Middle frontal gyrus (tissue), 1 donor: ENCODE measurements at regions not wholly inside any gene's neighbourhood (a gene's known extent, or its start where the extent isn't known, plus 50 kb on each side); places are given as distances from the start of the nearest gene placed in this dataset.

ENCODE experiments used
- DNase-seq: peaks from one replicate; pipeline ENCODE4 v3.0.0-alpha.2; 2015; ENCODE audit warnings: low spot score; ENCODE audit errors: extremely low spot score

GRCh38 chr1:38235705-38236104, 189.1 kb upstream of the POU3F1 start:
- no peak for DNase-seq

GRCh38 chr1:38231941-38232340, 185.3 kb upstream of the POU3F1 start:
- no peak for DNase-seq

DNA sequence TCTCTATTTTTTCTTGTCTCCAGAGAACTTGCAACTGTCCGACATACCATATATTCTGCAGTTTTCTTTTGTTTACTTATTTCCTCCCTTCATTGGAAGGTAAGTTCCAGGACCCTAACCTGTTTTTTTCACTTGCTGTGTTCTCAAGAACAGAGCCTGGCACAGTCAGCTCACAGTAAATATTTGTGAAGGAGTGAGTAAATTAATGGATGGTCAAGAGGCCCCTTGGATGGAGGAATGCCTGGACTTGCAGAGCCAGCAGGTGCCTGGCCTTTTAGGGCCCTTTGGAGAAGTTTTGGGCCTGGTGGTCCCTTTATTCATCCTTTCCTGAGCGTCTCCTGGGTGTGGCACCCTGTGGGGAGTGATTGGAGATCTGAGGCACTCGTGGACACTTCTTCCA, 182.1 kb upstream of the POU3F1 start:
- DNase-seq, result no peak

DNA sequence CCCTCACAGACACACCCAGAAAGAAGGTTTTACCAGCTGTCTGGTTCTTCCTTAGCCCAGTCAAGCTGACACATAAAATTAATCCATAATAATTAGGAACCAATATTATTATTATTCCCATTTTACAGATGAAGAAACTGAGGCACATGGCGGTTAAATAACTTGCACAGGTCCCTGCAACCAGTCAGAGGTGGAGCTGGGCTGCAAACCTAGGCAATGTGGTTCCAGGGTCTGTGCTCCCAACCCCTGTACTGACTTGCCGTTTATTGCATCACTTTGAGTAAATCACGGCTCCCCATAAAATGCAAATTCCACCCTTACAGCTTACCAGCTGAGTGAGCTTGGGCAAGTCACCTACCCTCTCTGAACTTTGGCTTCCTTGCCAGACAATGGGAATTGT, 179.2 kb upstream of the POU3F1 start:
- DNase-seq, result no peak

- DNase-seq, result no peak
Observed at GRCh38 chr1:38223391-38223790, 176.8 kb upstream of the POU3F1 start.

DNA sequence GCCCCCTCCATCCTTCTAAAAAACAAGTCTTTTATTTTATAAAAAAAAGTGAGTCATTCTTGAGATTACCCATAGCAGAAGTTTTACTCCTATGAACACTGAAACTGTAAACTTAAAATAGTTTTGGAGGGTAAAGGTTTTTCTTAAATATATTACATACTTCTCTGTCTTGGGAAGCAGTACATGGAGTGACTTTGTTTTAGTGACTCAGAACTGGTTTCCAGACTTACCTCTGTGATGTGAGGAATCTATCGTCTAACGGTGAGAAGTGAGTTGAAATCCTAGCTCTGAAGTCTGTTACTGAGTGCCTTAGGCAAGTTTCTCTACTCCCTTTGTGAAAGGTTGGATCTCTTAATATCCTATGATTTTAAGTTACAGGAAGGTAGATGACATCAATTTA, 176.3 kb upstream of the POU3F1 start:
- no peak for DNase-seq

DNA sequence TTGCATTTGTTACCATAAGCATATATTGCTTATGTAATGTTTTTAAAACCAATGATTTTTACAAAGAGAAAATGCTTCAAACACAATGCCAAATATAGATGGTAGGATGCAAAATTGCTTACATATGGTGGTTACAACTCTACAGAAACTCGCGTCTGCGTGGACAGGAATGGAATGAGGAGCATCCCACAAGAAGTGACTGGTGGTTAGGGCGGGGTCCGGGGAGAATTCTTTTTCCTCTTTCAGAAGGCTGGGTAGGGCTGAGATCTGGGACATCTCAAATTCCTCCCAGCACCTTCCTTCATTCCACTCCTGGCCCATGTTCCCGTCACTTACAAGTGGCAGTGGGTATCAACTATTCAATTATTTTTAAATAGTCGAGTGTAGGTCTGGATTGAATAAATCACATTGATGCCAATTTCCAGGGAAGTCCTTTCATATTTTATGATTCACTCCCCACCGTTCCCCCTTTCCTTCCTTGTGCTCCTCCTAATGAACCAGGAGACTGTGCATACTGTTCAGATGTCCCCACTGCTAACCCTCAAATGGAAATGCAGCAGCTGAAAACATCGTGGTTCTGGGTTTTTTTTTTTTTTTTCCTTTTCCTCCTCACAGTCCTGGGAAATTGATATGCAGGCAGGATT, 174.5 kb upstream of the POU3F1 start:
- no peak for DNase-seq

GRCh38 chr1:38217316-38217715, 170.7 kb upstream of the POU3F1 start:
- DNase-seq, result no peak

GRCh38 chr1:38213646-38214434, 167.2 kb upstream of the POU3F1 start:
- no peak for DNase-seq

DNA sequence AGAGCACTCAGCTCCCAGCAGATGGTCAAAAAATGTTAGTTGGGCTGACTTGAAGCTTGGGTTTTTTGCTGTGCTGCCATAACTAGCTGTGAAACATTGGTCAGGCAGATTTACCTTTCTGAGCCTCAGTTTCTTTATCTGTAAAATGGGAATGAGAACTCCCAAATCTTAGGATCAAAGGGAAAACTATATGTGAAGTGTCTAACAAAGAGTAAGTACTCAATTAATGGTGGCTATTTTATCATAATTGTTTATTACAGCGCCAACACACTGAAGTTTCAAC, 164.2 kb upstream of the POU3F1 start:
- DNase-seq, result no peak

GRCh38 chr1:38210021-38210894, 163.7 kb upstream of the POU3F1 start:
- no peak for DNase-seq

GRCh38 chr1:38208716-38209632, 162.4 kb upstream of the POU3F1 start:
- DNase-seq, result no peak

DNA sequence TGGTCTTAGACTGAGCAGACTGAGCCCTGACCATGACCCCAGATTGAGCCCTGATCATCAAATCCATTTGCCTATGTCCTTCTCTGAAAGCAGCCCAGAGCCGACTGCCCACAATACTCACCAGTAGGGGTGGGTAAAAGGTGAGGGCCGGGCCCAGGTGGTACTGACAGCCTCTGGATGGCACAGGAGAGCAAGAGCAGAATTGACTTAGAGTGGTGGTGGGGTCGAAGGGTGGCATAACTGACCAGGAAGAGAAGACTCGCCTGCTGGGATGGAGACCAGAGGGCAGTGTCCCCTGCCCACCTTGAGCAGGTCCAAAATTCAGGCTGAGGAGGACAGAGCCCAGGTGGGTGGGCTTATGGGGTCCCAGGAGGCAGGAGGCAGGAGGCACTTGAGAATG, 161.3 kb upstream of the POU3F1 start:
- DNase-seq, result no peak

- DNase-seq, result no peak
Observed at GRCh38 chr1:38207275-38207674, 160.7 kb upstream of the POU3F1 start.

DNA sequence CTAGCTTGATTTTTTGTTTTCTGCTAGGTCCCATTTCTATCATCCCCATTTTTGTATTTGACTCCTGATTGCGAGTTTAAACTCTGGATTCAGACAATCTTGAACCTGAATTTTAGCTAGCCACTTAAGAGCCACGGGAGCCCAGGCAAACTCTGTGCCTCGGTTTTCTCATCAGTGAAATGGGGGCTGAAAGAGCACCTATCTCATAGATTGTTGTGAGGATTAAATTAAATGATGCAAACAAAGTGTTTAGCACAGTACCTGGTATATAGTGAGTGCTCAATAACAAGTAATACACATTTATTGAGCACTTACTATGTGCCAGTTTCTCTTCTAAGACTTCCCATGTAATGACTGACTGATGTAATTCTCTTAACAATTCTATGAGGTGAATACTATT, 158.1 kb upstream of the POU3F1 start:
- DNase-seq, result no peak

DNA sequence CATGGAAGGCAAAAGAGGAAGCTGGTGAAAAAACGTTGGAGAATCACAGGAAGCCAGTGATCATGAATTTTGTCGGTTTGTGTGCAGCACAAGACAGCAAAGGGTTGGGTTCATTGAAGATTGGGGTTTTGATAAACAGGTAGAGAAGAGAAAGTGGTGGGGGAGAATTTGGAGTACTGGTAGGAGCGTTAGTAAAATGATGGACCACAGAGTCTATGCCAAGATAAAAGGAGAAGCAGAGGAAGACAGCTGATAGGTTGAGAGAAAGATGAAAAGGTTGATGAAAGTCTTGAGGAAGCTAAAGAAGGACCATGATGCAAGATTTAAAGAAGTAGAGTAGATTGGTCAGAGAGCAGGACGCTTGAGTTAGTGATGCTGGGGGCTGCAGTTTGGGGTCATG, 156.8 kb upstream of the POU3F1 start:
- no peak for DNase-seq

DNA sequence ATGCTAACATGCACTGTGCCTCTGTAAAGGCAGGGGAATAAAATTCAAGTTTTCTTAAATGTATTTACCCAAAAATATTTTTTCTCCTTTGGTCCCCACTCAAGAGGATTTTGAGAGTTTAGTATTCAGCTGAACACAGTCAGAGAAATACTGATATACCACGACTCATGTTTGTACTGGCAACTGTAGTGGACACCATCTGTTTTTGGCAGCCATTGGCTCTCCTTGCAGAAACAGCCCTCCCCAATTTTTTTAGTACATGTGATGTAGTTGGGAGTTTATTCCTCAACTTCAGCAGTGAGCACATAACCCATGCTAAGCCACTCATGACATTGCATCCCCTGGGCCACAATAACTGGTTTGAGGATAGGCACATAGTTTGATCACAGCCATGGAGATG, 154.8 kb upstream of the POU3F1 start:
- no peak for DNase-seq

- no peak for DNase-seq
Observed at GRCh38 chr1:38198621-38199020, 152.0 kb upstream of the POU3F1 start.

GRCh38 chr1:38198099-38198498, 151.5 kb upstream of the POU3F1 start:
- DNase-seq, result no peak

- no peak for DNase-seq
Observed at GRCh38 chr1:38197312-38198061, 150.9 kb upstream of the POU3F1 start.

- DNase-seq, result no peak
Observed at GRCh38 chr1:38194472-38194871, 147.9 kb upstream of the POU3F1 start.
